Islet precursor cell (in vitro differentiated cells): ENCODE measurements at regions not wholly inside any gene's neighbourhood (a gene's known extent, or its start where the extent isn't known, plus 50 kb on each side); places are given as distances from the start of the nearest gene placed in this dataset.
"Not testable (repeated sequence)": the region's sequence is repeated elsewhere in the genome, so short reads cannot be mapped to it uniquely, and the experiment has no call there.

Experiments
- DNase-seq: peaks from one replicate; pipeline ENCODE4 v3.0.0-alpha.2; 2018

- DNase-seq, result no peak
These were observed 198.3 kb downstream of the CASP12 start for GRCh38 chr11:104699981-104700380.

DNA sequence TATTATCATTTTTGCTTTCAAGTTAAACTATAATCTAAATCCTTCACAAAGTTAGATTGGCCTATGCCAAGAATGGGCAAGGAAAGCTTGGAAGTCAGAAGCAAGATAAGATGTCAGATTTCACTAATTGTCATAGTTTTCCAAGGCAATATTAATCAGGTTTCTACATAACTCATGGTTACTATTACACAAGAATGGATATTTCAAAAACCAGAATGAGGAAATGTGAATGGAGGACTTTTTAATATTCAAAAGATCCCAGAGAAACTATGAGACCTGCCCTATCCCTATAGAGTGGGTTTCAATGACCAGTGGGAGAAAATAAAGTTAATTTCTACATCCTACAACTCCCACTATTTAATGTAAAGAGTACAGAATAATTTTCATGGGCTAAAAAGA lies 203.2 kb downstream of the CASP12 start:
- no peak for DNase-seq

DNA sequence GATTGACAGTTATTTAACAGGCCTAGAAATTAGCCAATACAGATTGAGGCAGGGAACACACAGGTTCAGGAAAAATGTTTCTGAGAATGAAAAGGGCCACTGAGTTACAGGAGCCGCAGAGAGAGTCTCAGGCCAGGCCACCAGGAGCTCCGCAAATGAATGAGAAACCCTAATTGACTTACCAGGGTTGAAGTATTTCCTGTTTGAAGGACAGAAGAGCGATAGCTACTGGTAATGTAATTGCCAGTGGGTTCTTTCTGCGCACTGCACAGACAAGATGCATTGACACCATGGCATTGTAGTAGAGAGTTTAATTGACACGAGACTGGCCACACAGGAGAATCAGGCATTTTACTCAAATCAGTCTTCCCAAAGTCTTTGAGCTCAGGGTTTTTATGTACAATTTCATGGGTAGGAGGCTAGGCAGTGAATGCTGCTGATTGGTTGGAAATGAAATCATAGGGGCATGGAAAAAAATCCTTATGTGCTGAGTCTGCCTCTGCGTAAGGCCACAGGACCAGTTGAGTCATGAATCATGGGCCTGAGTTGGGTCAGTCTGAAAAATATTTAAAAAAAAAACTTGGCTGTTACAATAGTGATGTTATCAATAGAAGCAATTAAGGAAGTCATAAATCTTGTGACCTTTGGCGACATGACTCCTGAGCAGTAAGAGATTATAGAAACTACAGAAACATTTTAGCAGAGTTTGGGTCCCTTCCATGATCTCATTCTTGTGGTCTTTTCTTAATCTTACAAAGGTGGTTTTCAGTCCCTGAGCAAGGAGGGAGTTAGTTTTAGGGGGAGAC lies 203.8 kb downstream of the CASP12 start:
- DNase-seq, result peak; percentile 63

- DNase-seq, result no peak
These were observed 205.5 kb downstream of the CASP12 start for GRCh38 chr11:104692751-104693150.

DNA sequence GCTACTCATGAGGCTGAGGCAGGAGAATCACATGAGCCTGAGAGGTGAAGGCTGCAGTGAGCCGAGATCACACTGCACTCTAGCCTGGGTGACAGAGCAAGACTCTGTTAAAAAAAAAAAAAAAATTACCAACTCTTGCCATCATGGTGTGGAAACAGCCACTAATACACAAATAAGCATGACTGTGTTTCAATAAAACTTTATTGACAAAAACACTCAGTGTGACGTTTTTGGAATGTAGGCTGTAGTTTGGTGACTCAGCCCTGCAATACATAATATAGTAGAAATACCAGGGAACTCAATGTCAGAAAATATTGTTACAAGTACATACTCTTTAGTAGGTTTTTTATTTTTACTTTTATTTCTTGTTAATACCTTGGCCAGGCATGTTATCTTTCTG lies 207.1 kb downstream of the CASP12 start:
- no peak for DNase-seq

GRCh38 chr11:104690241-104690640 lies 208.0 kb downstream of the CASP12 start:
- no peak for DNase-seq

DNA sequence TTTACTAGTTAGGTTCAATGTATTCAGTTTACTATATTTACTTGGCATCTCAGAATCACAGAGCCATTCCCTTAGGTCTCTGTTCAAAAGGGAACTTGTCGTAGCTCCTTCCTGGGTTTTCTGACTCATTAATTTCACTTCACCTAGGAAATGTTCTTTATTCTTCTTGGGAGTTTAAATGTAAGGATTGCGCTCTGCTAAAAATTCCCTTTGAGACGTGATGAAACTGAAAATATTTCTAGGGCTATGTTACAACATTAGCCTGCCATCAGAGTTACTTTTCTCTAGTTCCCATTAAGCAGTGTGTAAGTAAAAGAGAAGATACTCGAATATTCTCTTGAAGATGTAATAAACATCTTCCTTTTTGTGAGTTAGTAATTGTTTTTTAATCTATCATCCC lies 209.5 kb downstream of the CASP12 start:
- DNase-seq, result no peak

DNA sequence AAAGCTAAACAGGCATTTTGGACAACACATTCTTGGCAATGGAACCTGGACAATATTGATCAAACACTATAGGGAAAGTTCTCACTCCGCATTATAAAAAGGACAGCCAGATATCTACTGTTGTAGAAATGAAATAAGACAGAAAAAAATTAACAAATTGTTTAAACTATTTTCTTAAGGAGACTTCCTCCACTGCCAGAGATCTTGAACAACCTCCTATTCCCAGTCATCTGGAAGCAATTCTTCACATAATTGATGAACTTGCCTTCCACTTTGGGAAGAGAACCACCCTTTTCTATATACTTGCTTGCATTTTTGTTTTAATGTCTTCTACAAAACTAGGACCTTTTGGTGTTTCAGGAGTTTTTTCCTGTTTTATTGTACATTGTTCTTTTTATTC lies 216.1 kb downstream of the CASP12 start:
- DNase-seq, result no peak

DNA sequence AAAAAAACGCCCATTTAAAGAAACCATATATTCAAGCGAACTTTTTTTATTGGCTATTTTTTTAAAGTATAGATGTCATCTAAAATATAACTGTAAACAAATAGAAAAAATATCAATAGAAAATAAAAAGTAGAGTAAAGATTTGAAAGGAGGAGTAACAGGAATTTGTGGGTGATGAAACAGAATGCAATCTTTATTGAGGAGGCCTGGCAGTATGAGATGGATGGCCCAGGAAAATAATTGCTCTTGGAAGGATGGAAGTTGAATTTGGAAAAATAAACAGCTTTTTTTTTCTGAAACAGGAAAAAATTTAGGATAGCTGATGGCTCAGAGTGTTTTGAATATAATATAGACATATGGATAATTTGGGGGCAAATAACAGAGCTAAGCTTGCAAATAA lies 219.0 kb downstream of the CASP12 start:
- DNase-seq, result no peak

GRCh38 chr11:104678408-104678807 lies 219.9 kb downstream of the CASP12 start:
- no peak for DNase-seq

DNA sequence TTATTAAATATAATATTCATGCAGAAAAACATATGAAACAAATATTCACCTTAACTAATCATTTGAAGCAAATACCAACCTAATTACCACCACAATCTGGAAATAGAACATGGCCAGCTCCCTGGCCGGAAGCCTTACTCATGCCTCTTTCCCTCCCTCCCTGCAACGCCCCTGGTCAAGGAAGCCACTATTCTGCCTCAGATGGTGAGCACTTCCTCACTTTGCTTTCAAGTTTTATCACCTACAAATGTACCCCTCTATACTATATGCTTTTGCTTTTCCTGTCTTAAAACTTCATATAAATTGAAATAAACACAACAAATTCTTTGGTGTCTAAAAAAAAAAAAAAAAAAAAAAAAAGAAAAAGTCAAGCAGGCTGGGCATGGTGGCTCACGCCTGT lies 221.2 kb downstream of the CASP12 start:
- not testable (repeated sequence) for DNase-seq

- no peak for DNase-seq
These were observed 225.4 kb downstream of the CASP12 start for GRCh38 chr11:104672897-104673296.

- no peak for DNase-seq
These were observed 229.3 kb downstream of the CASP12 start for GRCh38 chr11:104668797-104669463.

- DNase-seq, result no peak
These were observed 231.6 kb downstream of the CASP12 start for GRCh38 chr11:104666624-104667023.

DNA sequence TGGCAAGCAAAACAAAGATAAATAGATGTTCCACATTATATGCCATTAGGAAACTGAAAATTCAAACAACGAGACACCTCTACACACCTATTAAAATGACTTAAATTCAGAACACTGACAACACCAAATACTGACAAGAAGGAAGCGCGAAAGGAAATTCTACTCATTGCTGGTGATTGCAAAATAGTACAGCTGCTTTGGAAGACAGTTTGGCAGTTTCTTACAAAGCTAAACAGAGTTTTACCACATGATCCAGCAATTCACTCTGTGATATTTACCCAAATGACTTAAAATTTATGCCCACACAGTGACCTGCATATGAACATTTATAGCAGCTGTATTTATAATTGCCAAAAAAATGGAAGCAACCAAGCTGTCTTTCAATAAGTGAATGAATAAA lies 232.6 kb downstream of the CASP12 start:
- DNase-seq, result no peak

- peak; percentile 52 for DNase-seq
These were observed 234.8 kb downstream of the CASP12 start for GRCh38 chr11:104663190-104664140.

DNA sequence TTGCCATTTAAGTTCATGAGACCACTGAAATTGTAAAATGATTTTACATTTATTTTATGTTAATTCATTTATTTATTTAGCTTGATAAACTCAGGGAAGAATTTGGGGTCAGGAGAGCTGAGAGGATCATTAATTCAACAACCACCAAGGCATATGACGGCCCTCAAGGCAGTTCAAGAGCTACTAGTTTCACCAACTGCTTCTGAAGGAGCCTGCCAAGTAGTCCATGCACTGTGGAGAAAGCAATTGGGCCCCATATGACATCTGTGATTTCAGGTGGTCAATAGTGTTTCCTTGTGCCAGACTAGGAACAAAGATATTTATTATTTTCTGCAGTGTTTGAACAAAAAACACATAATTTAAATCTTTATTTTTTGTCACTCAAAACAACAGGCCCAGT lies 236.4 kb downstream of the CASP12 start:
- DNase-seq, result no peak

- DNase-seq, result no peak
These were observed 236.8 kb downstream of the CASP12 start for GRCh38 chr11:104661471-104661870.

DNA sequence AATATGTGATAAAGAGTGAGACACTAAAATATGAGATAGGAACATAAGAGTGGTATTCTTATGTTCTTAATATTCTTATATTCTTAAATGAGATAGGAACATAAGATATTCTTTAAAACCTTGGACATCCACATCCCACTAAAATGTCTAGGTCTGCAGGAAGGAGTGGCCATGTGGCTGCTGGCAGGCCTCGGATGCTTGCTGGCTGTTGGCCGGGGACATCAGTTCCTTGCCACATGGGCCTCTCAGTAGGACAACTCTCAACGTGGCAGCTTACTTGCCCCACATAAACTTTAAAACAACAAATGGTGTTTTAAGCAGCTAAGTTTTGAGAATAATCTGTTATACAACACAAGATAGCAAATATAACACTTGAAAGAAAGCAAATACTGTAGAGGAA lies 240.1 kb downstream of the CASP12 start:
- DNase-seq, result no peak

DNA sequence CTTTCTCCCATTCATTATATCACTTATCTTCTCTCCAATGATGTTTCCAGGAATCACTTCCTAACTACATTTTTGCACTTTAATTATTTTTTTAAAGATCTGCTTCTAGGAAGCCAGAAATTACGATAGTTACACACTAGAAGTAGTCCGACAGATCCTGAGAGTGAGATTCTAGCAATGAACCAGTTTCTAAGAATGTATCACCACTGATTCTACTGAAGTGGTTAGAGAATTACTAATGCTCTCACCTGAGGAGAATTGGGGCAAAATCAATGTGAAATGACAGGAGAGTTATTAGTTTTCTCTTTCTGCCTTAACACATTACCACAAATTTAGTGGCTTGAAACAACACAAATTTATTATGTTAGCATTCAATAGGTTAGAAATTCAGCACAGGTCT lies 241.2 kb downstream of the CASP12 start:
- DNase-seq, result no peak

DNA sequence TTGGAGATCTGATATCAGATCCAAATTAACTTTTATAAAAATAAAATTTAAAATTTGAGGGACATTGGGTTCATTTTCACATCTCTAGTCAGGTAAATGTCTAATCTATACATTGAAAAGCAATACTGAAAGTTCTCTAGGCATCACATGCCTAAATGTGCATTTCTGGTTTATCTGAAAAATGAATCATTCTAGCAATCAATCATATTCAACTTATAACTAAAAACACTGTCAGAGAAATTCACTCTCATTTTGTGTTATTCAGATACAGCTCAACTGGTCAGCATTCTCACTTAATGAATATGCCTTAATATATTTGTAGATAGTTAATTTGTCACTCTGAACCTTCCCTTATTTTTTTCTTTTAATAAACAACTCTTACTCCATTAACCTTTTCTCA lies 243.2 kb downstream of the CASP12 start:
- no peak for DNase-seq

- DNase-seq, result no peak
These were observed 244.0 kb downstream of the CASP12 start for GRCh38 chr11:104654181-104654813.

GRCh38 chr11:104653407-104653806 lies 244.9 kb downstream of the CASP12 start:
- DNase-seq, result no peak
